Hepatocyte (in vitro differentiated cells): ENCODE measurements at regions not wholly inside any gene's neighbourhood (a gene's known extent, or its start where the extent isn't known, plus 50 kb on each side); places are given as distances from the start of the nearest gene placed in this dataset.

Experiments used
- EZH2 ChIP-seq: fragments of 200-600 bp; sonication (generic); IDR thresholded peaks from 2 replicates; pipeline ENCODE4 v1.6.1; 2016; ENCODE audit warnings: antibody characterized with exemption, mild to moderate bottlenecking, borderline replicate concordance
- TF ChIP-seq, protein P1 (sequence below): fragments of 200-600 bp; sonication (generic); IDR thresholded peaks from 2 replicates; pipeline ENCODE4 v1.5.1; 2016; ENCODE audit warnings: antibody characterized with exemption, mild to moderate bottlenecking; ENCODE audit not compliant: poor library complexity

DNA sequence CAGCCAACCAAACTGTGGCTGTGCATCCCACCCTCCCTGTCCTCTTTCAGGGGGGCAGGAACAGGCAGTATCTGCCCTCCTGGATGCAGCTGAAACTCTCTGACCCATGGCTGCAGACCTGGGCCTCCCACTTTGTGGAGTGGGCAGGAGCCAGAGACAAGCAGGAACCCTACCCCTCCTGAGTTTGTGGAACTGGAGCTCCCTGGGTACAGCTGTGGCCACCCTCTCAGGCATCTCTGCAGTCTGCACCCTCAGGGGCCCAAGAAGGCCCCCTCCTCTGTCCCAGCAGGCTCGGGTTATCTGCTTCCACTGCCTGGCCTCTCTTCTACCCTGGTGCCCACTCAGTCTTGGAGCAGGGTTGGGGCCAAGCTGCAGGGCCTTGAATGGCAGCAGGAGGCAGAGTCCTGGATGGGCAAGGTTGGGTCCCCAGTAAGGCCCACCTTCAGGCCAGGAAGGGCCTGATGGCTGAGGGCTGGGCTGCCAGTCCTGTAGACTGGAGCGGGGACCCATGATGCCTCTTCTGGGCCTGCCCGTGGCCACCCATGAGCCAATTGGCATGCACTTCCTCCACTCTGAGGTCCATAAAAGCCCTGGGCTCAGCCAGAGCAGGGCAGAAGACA, 619.9 kb downstream of the KIF4B start:
- TF ChIP-seq, protein P1, sequence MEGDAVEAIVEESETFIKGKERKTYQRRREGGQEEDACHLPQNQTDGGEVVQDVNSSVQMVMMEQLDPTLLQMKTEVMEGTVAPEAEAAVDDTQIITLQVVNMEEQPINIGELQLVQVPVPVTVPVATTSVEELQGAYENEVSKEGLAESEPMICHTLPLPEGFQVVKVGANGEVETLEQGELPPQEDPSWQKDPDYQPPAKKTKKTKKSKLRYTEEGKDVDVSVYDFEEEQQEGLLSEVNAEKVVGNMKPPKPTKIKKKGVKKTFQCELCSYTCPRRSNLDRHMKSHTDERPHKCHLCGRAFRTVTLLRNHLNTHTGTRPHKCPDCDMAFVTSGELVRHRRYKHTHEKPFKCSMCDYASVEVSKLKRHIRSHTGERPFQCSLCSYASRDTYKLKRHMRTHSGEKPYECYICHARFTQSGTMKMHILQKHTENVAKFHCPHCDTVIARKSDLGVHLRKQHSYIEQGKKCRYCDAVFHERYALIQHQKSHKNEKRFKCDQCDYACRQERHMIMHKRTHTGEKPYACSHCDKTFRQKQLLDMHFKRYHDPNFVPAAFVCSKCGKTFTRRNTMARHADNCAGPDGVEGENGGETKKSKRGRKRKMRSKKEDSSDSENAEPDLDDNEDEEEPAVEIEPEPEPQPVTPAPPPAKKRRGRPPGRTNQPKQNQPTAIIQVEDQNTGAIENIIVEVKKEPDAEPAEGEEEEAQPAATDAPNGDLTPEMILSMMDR = no peak
- no peak for TF ChIP-seq EZH2
